Common myeloid progenitor, CD34-positive (primary cell): ENCODE measurements at regions not wholly inside any gene's neighbourhood (a gene's known extent, or its start where the extent isn't known, plus 50 kb on each side); places are given as distances from the start of the nearest gene placed in this dataset.

Source experiments
- CTCF ChIA-PET: fragments of 350-600 bp; sonication (Branson Sonifier 250); formaldehyde crosslinking; loops from one replicate; lab custom pipeline; 2021; ENCODE audit warnings: antibody characterized with exemption; lab: Charles Lee
- POLR2A ChIA-PET: fragments of 350-600 bp; sonication (Branson Sonifier 250); formaldehyde crosslinking; loops from one replicate; lab custom pipeline; 2021; ENCODE audit warnings: antibody characterized with exemption; lab: Charles Lee
- DNase-seq, 3 donors: peaks; one replicate each; pipeline versions ENCODE4 v3.0.0 to v3.0.0-alpha.2; 2013
- H3K27ac ChIP-seq, 2 experiments: 1 replicate in 1 of 2; 2 replicates in 1 of 2; pipeline ENCODE4 v1.7.0; 2013; ENCODE audit warnings: inconsistent platforms in 2 of 2, low read length in 2 of 2, mild to moderate bottlenecking in 2 of 2, low read depth in 1 of 2, moderate library complexity in 1 of 2; ENCODE audit not compliant: severe bottlenecking in 2 of 2, insufficient read depth in 1 of 2, poor library complexity in 1 of 2
- H3K27me3 ChIP-seq, 5 experiments: replicated peaks in 2 of 5; 1 replicate in 3 of 5; 2 replicates in 2 of 5; pipeline versions ENCODE4 v1.6.1 to v1.7.0; 2013; ENCODE audit warnings: low read length in 4 of 5, mild to moderate bottlenecking in 2 of 5, moderate library complexity in 2 of 5, inconsistent platforms in 1 of 5; ENCODE audit not compliant: insufficient read depth in 5 of 5, control insufficient read depth in 4 of 5
- H3K36me3 ChIP-seq, 4 experiments: 1 replicate in 2 of 4; 2 replicates in 2 of 4; pipeline versions ENCODE4 v1.6.1 to v1.7.0; 2013; ENCODE audit warnings: low read length in 3 of 4, control low read depth in 1 of 4, mild to moderate bottlenecking in 1 of 4; ENCODE audit not compliant: control insufficient read depth in 4 of 4, insufficient read depth in 4 of 4
- H3K4me1 ChIP-seq, 4 experiments: 1 replicate in 3 of 4; 2 replicates in 1 of 4; pipeline versions ENCODE4 v1.6.1 to v1.7.1; 2013; ENCODE audit warnings: low read length in 3 of 4, mild to moderate bottlenecking in 3 of 4, control low read depth in 1 of 4, inconsistent platforms in 1 of 4, moderate library complexity in 1 of 4; ENCODE audit not compliant: control insufficient read depth in 4 of 4, insufficient read depth in 4 of 4; ENCODE audit errors: control extremely low read depth in 1 of 4
- H3K4me3 ChIP-seq, 7 experiments: 1 replicate in 4 of 7; 2 replicates in 3 of 7; pipeline versions ENCODE4 v1.5.1 to v1.7.0; 2013; ENCODE audit warnings: mild to moderate bottlenecking in 7 of 7, low read length in 6 of 7, moderate library complexity in 6 of 7, inconsistent platforms in 2 of 7, low read depth in 2 of 7, control low read depth in 1 of 7; ENCODE audit not compliant: insufficient read depth in 4 of 7, control insufficient read depth in 1 of 7; ENCODE audit errors: extremely low read depth in 1 of 7
- H3K9me3 ChIP-seq, 5 experiments: 1 replicate in 4 of 5; 2 replicates in 1 of 5; pipeline versions ENCODE4 v1.6.1 to v1.7.1; 2013; ENCODE audit warnings: low read length in 4 of 5, mild to moderate bottlenecking in 2 of 5, inconsistent platforms in 1 of 5, low read depth in 1 of 5, moderate library complexity in 1 of 5; ENCODE audit not compliant: control insufficient read depth in 4 of 5, insufficient read depth in 2 of 5; ENCODE audit errors: control extremely low read depth in 1 of 5
- WGBS: methylation state at CpG from one replicate; pipeline ENCODE4 v1.1.5; 2013; ENCODE audit not compliant: insufficient coverage; 5-methylcytosine and 5-hydroxymethylcytosine counted together

DNA sequence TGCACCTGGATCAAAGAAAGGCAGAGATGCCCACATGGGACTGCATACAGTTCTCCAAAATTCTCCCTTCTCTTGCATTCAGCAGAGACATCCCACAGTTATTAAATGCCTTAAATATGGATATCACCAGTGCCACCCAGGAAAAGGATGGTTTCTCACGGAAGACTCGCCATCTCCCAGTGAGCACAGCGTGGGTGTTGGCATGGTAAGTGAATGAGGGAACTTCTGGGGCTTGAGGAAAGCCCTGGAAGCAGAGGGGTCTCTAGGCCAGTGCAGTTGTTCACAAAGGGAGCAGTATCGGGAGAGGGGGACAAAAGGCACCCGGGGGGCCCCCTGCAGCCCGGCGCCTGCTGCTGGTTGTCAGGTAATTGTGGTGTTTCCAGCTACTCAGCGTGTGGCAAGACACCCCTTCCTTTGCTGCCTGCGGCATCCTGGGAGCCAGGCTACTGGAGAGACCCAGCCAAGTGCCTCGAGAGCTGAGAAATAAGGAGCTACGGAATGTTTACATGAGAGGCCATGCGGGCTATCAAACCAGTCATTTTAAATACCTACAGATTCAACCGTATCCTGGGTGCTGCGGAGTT lies 125.4 kb downstream of the PXDC1 start:
- ChIA-PET CTCF (no interaction called here), POLR2A (no interaction called here)
- Histone ChIP-seq H3K4me3 (no peak overlapping the region), H3K9me3 (no peaks in the 10 kb centered on the region), H3K36me3 (no peaks in the 10 kb centered on the region), H3K4me1 (peaks cover 6 to 42% (median 31%) of the 10 kb centered on the region in 4 experiments), H3K27ac (no peak overlapping the region), H3K27me3 (no peaks in the 10 kb centered on the region)
- WGBS, result 97% methylated on average over 13 of the region's 14 CpGs
- DNase-seq, result no peak

DNA sequence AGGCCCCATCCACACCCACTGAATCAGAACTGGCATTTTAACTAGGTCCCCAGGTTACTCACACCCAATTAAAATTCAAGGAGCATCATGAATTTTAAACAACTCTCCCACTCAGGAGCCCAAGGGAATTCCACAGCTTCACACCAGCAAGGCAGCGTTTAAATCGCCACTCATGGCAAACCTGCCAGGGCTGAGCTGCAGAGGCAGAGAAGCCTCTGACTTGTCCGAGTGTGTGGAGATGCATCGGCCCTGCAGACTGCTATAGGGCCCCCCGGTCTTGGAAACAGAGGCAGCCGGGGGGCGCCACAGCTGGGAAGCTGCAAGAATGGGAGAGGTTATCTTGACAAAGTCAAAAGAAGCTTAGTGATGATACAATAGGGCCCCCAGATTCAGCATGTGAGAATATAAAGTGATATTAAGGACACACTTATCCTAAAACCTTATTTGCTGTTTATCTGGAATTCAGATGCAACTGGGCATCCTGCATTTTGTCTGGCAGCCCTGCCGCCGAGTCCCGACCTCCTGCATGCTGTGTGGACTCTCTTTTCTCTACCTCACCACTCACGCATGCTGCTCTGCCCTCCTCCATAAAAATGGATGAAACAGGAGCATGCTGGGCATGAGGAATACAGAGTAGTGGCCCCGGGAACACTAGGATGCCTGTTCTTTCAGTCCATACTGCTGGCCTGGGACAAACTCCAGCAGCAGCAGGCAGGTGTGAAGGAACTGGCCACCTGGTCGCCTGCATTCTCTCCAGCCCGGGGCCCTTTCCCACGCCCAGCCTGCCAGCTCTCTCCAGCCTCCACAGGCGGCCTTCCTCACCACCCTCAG lies 126.1 kb downstream of the PXDC1 start:
- WGBS, result 98% methylated on average over 16 of the region's 16 CpGs
- Histone ChIP-seq H3K9me3 (no peaks in the 10 kb centered on the region), H3K27me3 (no peaks in the 10 kb centered on the region), H3K36me3 (no peaks in the 10 kb centered on the region), H3K4me3 (no peak overlapping the region), H3K27ac (no peak overlapping the region), H3K4me1 (peaks cover 6 to 37% (median 27%) of the 10 kb centered on the region in 4 experiments)
- POLR2A ChIA-PET, result no interaction called here
- CTCF ChIA-PET, result interaction anchor here (0.6 kb wide), 1 partner anchor 108 kb away, joined by 3 read pairs; no protein-coding TSS in a partner anchor
- DNase-seq, result no peak

DNA sequence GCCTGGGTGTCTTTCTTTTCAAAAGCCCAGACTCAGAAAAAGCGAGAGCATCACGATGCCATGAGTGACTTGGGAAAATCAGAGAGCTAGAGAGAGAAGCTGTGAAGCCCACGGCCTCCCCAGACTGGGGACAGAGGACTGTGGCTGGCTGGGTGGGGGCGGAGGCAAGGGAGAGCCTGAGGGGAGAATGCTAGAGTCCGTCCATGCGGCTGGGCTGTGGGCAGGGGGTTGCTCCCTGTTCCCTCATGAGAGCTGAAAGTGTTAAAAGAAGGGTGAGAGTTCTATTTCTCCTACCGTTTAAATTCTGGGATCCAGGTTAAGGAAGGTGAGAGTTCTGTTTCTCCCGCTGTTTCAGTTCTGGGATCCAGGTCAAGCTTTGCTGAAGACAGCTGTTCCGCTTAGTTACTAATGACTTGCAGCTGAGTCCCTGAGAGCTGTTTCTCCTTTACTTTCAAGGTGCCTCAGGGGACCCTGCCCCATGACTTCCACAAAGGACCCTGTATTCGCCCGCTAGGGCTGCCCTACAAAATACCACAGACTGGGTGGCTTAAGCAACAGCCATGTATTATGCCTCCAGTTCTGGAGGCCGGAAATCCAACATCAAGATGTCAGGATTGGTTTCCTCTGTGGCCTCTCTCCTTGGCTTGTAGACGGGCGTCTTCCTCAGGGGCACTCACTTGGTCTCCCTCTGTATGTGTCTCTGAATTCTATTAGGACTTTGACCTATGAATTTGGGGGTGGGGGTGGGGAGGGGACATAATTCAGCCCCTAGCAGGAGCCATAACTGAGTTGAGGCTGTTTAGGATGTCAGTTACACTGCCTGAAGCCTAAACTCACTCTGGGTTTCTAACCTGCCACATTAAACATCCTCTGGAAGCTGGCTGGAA lies 127.0 kb downstream of the PXDC1 start:
- peaks cover 4 to 33% (median 22%) of the 10 kb centered on the region in 4 experiments for H3K4me1 ChIP-seq
- POLR2A ChIA-PET, result no interaction called here
- no peaks in the 10 kb centered on the region for H3K27me3 ChIP-seq
- 95% methylated on average over 10 of the region's 14 CpGs for WGBS
- no peak for DNase-seq
- H3K27ac ChIP-seq, result no peak overlapping the region
- no peak overlapping the region for H3K4me3 ChIP-seq
- no peaks in the 10 kb centered on the region for H3K9me3 ChIP-seq
- H3K36me3 ChIP-seq, result no peaks in the 10 kb centered on the region
- CTCF ChIA-PET, result interaction anchor here (0.6 kb wide), 1 partner anchor 109 kb away, joined by 3 read pairs; no protein-coding TSS in a partner anchor

DNA sequence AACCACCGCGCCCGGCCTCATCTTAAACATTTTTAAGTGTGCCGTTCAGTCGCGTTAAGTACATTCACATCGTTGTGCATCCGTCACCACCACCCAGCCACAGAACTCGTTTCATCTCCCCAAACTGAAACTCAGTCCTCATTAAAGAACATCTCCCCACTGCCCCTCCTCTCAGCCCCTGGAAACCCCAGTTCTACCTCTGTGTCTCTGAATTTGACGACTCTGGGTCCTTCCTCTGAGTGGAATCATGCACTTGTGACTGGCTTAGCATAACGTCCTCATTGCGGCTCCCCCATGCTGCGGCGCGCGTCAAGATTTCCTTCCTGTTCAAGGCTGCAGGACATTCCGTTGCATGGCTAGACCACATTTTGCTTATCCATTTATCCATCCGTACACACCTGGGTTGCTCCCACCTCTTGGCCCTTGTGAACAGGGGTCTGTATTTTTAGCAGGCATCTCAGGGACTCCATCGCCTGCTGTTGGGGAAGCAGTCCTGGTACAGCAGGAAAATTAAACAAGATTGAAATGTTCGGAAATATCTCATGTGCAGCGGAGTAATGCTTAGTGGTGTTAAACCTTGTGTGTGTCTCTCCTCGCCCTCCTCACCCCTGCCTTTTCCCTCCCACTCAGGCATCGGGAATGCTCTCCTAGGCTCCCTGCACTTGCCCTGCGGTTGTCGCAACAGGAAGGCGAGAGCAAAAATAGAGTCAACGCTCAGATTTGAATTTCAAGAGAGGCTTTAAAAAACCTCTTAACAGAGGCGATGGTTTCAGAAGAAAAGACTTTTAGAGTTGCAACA lies 127.9 kb downstream of the PXDC1 start:
- Histone ChIP-seq H3K4me3 (peak overlapping the region in 3 of 7 experiments; percentile 3 to 51 (median 5)), H3K27ac (no peak overlapping the region), H3K27me3 (no peaks in the 10 kb centered on the region), H3K4me1 (peaks cover 0 to 25% (median 17%) of the 10 kb centered on the region in 4 experiments), H3K36me3 (no peaks in the 10 kb centered on the region), H3K9me3 (no peaks in the 10 kb centered on the region)
- 47% methylated on average over 26 of the region's 28 CpGs for WGBS
- CTCF ChIA-PET, result interaction anchor here (1.0 kb wide), 1 partner anchor 13 kb away, joined by 3 read pairs; no protein-coding TSS in a partner anchor
- POLR2A ChIA-PET, result no interaction called here
- peak; percentile 52 to 89 (median 77) for DNase-seq

DNA sequence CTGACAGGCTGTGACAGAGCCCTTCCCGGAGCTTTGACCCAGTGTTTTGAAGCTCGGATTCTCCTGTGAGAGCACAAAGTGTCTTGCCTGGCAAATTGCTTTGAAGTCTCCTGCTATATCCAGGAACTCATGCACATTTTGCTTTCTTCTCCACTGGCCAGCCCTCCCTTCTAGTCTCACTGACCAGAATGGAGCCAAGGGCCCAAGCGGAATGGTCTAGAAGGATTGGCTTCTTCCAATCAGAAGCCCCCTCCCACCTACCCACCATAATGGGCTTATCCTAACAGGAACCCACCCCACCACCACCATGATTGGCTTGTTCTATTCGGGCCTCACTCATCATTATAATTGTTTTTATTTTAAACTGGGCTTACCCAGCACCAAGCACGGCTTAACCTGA lies 130.1 kb downstream of the PXDC1 start:
- H3K27ac ChIP-seq, result no peak overlapping the region
- DNase-seq, result no peak
- no peak overlapping the region for H3K4me3 ChIP-seq
- ChIA-PET POLR2A (no interaction called here), CTCF (no interaction called here)
- H3K4me1 ChIP-seq, result peaks cover 0 to 13% (median 8%) of the 10 kb centered on the region in 4 experiments
- no peaks in the 10 kb centered on the region for H3K27me3 ChIP-seq
- WGBS, result 98% methylated on average over 3 of the region's 5 CpGs
- no peaks in the 10 kb centered on the region for H3K9me3 ChIP-seq
- no peaks in the 10 kb centered on the region for H3K36me3 ChIP-seq

DNA sequence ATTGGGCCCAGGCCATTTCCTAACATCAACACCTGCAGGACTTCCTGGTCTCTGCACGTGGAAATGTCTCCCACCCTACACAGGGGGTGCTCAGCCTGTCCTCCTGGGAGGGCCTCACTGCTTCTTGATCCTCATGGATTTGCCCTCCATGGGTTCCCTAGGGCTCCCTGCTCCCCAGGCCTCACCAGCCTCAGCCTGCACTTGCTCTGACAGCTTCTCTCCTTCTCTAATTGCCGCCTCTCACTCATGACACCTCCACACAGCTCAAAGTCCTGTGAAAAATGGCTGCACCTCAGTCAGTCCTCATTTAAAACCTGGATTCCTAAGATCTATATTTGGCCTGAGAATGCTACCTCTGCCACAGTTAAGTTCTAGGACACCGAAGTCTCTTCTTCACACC lies 130.6 kb downstream of the PXDC1 start:
- H3K27ac ChIP-seq, result no peak overlapping the region
- H3K4me1 ChIP-seq, result peaks cover 0 to 13% (median 8%) of the 10 kb centered on the region in 4 experiments
- H3K9me3 ChIP-seq, result no peaks in the 10 kb centered on the region
- 78% methylated on average over 2 of the region's 3 CpGs for WGBS
- H3K27me3 ChIP-seq, result no peaks in the 10 kb centered on the region
- POLR2A ChIA-PET, result no interaction called here
- no peak overlapping the region for H3K4me3 ChIP-seq
- CTCF ChIA-PET, result no interaction called here
- DNase-seq, result no peak
- no peaks in the 10 kb centered on the region for H3K36me3 ChIP-seq
